Activated T-helper 9 cell treated with anti-CD3 and anti-CD28 coated beads, Interleukin-2, amount 50 U/mL, for 16 hours (primary cell): ENCODE measurements at regions not wholly inside any gene's neighbourhood (a gene's known extent, or its start where the extent isn't known, plus 50 kb on each side); places are given as distances from the start of the nearest gene placed in this dataset.

Experiments
- DNase-seq: peaks from one replicate; pipeline ENCODE4 v3.0.0-alpha.2; 2020; ENCODE audit warnings: low read depth

DNA sequence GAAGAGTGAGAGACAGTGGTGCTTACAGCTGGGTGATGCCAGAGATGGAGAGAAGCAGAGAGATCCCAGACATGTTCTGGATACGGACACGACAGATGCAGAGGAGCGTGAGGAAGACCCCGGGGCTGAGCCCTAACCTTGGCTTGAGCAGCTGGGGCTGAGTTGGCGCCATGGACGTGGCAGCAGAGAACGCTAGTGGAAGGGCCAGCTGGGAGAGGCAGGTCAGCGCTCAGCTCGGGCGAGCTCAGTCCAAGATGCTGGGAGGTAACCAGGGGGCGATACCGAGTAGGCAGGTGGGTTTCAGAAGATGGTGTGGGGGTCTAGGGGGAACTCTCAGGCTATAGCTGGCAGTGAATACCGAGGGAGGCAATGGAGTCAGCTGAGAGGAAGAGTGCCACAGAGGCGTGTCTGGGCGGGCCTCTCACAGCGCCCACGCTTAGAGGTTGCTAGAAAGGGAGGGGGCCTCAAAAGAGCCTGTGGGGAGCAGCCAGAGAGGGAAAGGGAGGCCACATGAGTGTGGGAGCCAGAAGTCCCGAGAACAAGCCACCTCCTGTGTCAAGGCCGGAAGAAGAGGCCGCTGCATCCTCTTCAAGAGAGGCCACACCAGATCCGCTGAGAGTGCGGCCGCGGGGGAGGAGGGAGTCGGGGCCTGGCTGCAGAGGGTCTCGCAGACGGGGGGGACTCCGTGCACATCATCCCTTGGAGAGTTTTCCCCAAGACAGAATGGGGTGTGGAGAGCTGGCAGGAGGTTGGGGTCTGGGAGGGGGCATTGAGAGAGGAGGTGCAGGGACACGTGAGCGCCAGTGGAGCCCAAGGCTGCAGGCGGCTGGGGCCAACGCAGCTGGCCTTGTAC, 57.0 kb upstream of the DIO3 start:
- no peak for DNase-seq

- no peak for DNase-seq
Observed at GRCh38 chr14:101505236-101505970, 55.9 kb upstream of the DIO3 start.

DNA sequence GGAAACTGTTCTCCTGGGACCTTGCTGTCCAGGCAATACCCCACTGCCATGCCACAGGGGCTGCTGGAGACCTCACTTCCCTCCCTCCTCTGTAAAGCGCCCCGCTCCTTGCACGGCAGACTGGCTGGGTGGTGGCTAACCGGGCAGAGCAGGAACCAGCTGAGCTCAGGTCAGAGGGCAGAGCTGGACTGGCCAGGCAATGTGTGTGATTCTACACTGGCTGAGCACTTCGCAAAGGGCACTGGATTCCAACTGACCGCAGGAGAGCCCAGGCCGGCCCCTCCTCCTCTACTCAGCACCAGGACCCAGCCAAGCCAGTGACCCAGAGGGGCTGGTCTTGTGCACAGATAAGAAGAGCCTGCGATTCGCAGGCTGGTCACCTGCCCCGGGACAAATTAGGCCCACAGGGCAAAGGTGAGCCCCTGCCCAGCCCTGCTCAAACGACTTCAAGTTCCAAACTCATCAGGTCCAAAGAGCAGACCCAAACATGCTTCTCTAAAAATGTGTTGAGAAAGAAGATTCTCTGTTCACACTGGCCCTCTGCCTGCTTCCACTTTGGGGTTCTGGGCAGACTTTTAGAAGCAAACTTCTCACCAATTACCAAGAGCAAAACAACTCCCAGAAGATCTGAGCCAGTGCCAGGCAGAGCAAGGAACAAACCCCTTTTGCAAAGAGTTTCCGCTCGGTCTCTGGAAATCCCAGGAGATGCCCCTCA, 54.9 kb upstream of the DIO3 start:
- no peak for DNase-seq

DNA sequence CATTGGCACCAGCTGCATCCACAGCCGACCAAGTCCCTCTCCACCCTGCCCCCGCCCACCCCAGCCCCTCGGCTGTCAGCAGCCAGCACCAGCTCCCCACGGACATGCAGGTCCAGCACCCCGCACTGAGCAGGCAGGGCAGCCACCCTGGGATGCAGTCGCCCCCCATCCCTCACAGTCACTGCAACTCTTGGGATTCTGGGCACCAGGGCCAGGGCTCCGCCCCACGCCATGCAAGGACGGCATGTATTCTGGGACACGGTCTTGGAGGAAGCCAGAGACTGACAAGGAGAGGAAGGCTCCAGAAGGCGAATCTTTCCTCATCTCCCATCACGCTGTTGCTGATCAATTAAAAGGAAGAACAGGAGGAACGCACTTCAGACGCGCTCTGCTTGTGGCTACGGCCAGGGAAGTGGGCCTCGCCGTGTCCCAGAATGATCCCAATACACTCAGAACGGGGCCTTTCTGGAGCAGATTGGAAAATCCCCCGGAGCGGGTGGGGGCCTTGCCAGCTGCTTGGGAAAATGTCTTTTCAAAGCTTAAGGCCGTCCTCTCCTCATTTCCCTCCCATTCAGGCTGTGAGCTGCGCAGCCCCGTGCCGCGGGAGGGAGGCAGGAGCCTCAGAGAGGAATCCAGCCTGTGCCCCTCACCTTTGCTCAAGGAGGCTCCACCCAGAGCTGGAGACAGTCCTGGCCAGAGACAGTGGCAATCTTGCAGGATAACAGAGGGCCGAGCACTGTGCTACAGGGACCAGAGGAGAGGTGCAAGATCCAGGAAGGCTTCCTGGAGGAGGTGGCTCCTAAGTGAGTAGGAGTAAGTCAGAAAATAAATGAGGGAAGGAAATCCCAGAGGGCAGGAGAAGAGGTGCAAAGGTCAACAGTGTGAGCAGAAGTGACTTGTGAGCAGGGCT, 54.1 kb upstream of the DIO3 start:
- no peak for DNase-seq

GRCh38 chr14:101507836-101508150, 53.5 kb upstream of the DIO3 start:
- DNase-seq: no peak

DNA sequence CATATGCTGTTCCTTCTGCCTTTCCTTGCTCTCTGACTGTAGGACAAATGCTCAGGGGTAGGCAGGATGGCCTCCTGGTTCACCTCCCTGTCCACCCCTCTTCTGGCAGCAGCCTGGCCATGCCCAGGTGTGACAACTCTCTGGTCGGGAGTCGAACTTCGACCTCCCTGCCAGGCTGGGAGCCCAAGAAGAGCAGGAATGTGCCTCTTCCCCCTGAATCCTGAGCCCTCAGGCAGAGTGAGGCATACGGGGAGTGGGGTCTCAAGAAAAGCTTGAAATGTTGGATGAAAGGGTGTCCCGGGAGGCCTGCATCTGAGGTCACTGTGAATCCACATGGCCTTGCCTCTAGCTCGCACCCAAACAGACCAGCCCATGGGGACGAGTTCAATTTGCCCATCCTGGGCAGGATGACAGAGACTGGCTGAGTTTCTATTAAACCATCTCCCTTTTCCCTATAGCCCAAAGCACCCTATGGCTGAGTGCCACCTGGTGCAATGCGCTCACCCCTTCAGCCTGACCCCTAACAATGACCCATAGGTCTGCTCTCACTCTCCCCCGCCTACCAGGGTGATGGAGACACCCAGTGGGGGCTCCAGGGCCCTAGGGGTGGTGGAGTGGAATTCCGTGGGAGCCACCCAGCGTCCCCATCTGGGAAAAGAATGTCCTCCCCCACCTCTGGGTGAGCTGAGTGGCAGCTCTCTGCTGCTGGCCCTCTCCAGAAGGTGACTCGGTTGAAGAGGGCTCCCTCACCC, 52.9 kb upstream of the DIO3 start:
- no peak for DNase-seq

DNA sequence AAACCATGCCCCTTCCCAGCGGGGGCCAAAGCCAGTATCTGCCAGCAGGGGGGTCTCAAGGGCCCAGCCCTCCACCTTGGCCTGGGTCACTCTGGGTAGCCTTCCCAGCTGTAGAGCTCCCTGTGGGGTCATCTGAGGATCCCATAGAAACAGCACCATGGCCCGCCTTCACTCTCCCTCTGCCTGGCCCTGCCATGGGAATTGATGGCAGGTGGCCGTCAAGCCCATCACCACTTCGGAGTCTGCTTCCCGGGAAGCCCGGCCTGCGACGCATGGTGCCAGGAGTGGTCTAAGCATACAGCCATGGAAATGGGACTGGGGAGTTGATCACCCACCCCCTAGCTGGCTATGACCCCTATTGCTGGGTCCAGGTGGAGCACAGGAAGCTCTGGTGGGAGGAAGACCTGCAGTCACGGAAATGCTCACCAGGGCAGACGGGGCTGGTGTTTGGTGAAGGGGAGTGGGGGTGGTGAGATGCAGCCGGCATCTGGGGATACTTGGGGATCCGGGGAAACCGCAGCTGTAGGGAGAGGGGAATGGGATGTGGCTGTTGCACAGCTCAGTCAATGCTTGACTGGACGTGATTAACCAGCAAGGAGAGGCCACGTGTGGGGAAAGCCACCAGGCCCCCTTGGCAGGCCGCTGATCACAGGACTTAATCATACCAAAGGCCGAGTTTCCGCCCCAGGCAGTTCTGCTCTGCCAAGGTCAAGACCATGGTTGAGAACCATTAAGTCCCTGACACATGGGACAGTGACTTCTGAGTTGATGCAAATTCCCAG, 52.2 kb upstream of the DIO3 start:
- DNase-seq: no peak

GRCh38 chr14:101509730-101510371, 51.4 kb upstream of the DIO3 start:
- DNase-seq: no peak

- DNase-seq: no peak
Observed at GRCh38 chr14:101511199-101511598, 50.1 kb upstream of the DIO3 start.
